ENCODE measurements at regions not wholly inside any gene's neighbourhood (a gene's known extent, or its start where the extent isn't known, plus 50 kb on each side); places are given as distances from the start of the nearest gene placed in this dataset.

DNA sequence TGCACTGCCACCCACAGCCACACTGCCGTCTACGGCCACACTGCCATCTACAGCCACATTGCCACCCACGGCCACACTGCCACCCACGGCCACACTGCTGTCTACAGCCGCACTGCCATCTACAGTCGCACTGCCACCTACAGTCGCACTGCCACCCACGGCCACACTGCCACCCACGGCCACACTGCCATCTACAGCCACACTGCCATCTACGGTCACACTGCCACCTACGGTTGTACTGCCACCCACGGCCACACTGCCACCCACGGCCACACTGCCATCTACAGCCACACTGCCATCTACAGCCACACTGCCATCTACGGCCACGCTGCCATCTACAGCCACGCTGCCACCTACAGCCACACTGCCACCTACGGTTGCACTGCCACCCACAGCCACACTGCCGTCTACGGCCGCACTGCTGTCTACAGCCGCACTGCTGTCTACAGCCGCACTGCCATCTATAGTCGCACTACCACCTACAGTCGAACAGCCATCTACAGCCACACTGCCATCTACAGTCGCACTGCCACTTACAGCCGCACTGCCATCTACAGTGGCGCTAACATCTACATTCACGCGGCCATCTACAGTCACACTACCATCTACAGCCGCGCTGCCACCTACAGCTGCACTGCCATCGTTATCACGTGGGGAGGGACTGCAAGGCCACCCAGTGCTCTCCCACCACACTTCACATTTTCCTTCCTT, 154.6 kb upstream of the AFDN start:
- POLR2A ChIA-PET = no interaction called here
- CTCF ChIA-PET = no interaction called here

DNA sequence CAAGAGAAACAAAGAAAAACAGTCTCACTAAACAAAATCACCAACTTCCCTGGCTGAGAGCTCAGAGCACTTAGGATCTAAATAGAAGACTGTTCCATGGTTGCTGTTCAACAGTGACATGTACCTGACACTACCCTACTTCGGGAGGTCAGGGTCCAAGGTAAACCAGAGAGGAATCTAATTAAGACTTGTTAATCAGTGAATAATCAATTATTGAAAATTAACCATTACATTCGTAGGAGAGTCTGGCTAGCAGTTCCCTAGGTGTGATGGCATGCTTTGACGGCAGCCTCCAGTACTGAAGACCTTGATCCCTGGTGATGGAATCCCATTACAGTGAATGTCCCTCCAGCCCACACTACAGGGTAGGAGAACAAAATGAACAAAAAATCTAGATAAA, 154.0 kb upstream of the AFDN start:
- CTCF ChIA-PET = no interaction called here

More for the DNA sequence above, 154.6 kb upstream of the AFDN start:
- DNase-seq (ENCODE audit: low read depth) = no peak
- Histone ChIP-seq H3K4me3 (ENCODE audit: low read depth, low read length) (no peak overlapping the region), H3K27me3 (ENCODE audit: control insufficient read depth, insufficient read depth, low read length) (no peaks in the 10 kb centered on the region), H3K36me3 (ENCODE audit: control insufficient read depth, insufficient read depth, low read length) (no peaks in the 10 kb centered on the region)
- TF ChIP-seq, protein P1, sequence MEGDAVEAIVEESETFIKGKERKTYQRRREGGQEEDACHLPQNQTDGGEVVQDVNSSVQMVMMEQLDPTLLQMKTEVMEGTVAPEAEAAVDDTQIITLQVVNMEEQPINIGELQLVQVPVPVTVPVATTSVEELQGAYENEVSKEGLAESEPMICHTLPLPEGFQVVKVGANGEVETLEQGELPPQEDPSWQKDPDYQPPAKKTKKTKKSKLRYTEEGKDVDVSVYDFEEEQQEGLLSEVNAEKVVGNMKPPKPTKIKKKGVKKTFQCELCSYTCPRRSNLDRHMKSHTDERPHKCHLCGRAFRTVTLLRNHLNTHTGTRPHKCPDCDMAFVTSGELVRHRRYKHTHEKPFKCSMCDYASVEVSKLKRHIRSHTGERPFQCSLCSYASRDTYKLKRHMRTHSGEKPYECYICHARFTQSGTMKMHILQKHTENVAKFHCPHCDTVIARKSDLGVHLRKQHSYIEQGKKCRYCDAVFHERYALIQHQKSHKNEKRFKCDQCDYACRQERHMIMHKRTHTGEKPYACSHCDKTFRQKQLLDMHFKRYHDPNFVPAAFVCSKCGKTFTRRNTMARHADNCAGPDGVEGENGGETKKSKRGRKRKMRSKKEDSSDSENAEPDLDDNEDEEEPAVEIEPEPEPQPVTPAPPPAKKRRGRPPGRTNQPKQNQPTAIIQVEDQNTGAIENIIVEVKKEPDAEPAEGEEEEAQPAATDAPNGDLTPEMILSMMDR (IDR thresholded peaks at IDR 0.05; ENCODE audit: insufficient read depth, low read depth, low read length) = no peak

DNA sequence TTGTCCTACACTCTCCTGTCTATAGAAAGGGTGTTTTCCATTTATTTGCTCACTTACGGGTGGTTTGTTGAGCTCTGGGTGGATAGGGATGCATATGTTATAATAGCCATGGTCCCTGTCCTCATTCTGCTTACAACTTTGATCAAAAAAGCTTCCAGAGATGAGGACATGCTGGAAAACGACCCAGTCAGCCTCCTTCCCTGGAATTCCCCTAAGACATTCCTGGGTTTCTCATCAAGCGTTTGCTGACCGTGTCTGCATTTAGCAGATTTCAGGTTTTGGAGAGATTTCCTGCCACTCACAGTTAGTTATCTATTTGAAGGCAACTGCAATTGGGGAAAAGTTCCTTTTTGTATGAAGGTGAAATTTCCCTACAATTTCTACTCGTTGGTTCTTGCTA, 152.8 kb upstream of the AFDN start:
- Histone ChIP-seq H3K4me3 (ENCODE audit: low read depth, low read length) (no peak overlapping the region), H3K36me3 (ENCODE audit: control insufficient read depth, insufficient read depth, low read length) (no peaks in the 10 kb centered on the region), H3K27me3 (ENCODE audit: control insufficient read depth, insufficient read depth, low read length) (no peaks in the 10 kb centered on the region)
- ChIA-PET POLR2A (no interaction called here), CTCF (interaction anchor here (0.6 kb wide), 1 partner anchor 100 kb away, joined by 4 read pairs; no protein-coding TSS in a partner anchor)
- no peak for DNase-seq (ENCODE audit: low read depth)
- TF ChIP-seq, protein P1 (IDR thresholded peaks at IDR 0.05; ENCODE audit: insufficient read depth, low read depth, low read length) = no peak

More for the DNA sequence above, 154.0 kb upstream of the AFDN start:
- Histone ChIP-seq H3K27me3 (ENCODE audit: control insufficient read depth, insufficient read depth, low read length) (no peaks in the 10 kb centered on the region), H3K36me3 (ENCODE audit: control insufficient read depth, insufficient read depth, low read length) (no peaks in the 10 kb centered on the region), H3K4me3 (ENCODE audit: low read depth, low read length) (no peak overlapping the region)
- TF ChIP-seq, protein P1 (IDR thresholded peaks at IDR 0.05; ENCODE audit: insufficient read depth, low read depth, low read length) = no peak
- DNase-seq (ENCODE audit: low read depth) = no peak
- POLR2A ChIA-PET = no interaction called here

DNA sequence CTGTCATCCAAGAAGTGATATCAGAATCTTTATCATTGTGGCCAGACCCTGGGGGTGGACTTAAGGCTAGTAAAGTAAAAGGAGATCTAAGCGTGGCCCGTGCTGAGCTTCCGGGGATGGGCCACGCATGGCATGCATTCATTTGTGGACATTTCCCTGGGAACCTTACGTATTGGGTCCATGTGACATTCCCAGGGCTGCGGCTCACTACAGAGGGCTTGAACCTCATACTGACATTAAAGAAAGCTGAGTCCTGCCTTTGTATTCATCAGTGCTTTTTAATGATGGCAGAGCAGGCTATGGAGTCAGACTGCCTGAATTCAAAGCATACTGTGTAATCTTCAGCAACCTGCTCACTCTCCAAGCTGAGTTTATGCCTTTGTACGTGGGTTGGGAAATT, 152.2 kb upstream of the AFDN start:
- ChIA-PET CTCF (interaction anchor here (0.6 kb wide), 1 partner anchor 101 kb away, joined by 4 read pairs; no protein-coding TSS in a partner anchor), POLR2A (no interaction called here)
- no peaks in the 10 kb centered on the region for H3K27me3 ChIP-seq (ENCODE audit: control insufficient read depth, insufficient read depth, low read length)
- TF ChIP-seq, protein P1 (IDR thresholded peaks at IDR 0.05; ENCODE audit: insufficient read depth, low read depth, low read length) = no peak
- no peak overlapping the region for H3K4me3 ChIP-seq (ENCODE audit: low read depth, low read length)
- no peaks in the 10 kb centered on the region for H3K36me3 ChIP-seq (ENCODE audit: control insufficient read depth, insufficient read depth, low read length)
- DNase-seq (ENCODE audit: low read depth) = no peak

DNA sequence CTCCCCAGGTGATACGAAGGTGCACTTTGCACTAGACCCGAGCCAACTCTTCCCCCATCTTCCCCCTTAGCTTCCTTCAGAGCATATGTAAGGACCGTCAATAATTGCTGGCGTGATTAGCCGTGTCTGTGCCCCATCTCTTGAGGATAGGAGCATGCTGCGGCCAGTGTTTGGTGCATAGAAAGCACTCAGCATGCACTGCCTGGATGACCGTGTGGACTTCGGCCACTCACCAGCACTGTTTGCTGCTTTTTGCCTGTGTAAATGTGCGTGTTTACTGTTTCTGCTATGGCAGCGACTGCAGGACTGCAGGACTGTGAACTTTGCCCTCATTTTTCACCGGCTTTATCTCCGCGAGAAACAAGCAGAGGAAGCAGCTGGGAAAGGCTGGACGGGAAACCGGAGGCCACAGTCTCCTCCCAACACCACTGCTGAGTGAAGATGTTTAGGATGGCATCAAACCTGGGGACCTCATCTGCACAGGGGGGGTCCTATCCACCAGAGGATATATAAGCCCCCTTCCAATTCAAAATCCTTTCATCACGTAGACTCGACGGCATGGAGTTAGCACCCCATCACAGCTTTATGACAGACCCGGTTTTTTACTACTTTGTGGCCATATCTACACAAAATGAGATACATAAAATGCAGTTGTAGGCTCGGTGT, 150.6 kb upstream of the AFDN start:
- H3K27me3 ChIP-seq (ENCODE audit: control insufficient read depth, insufficient read depth, low read length) = no peaks in the 10 kb centered on the region
- ChIA-PET CTCF (no interaction called here), POLR2A (no interaction called here)
- no peaks in the 10 kb centered on the region for H3K36me3 ChIP-seq (ENCODE audit: control insufficient read depth, insufficient read depth, low read length)
- TF ChIP-seq, protein P1 (IDR thresholded peaks at IDR 0.05; ENCODE audit: insufficient read depth, low read depth, low read length) = no peak
- no peak overlapping the region for H3K4me3 ChIP-seq (ENCODE audit: low read depth, low read length)
- DNase-seq (ENCODE audit: low read depth) = no peak

Measured in BJ (cell line).